Heart left ventricle (tissue), 13 donors: ENCODE measurements at regions not wholly inside any gene's neighbourhood (a gene's known extent, or its start where the extent isn't known, plus 50 kb on each side); places are given as distances from the start of the nearest gene placed in this dataset.

Source experiments
- CTCF ChIP-seq, 12 donors: fragments of 200-600 bp; sonication (generic) in 4 of 12; IDR thresholded peaks; one replicate each; pipeline versions ENCODE4 v1.5.0 to v1.8.0; 2018 to 2022; ENCODE audit warnings: antibody characterized with exemption in 12 of 12, mild to moderate bottlenecking in 5 of 12
- POLR2A ChIP-seq, 2 donors: fragments of 450-650 bp; IDR thresholded peaks; one replicate each; pipeline ENCODE4 v1.6.1; 2017; ENCODE audit warnings: antibody characterized with exemption in 2 of 2, mild to moderate bottlenecking in 2 of 2, moderate library complexity in 2 of 2
- donor health status: ischemic (EF 13 %, LVEDD 7.1; RV severe dilation, severe dysfunction).
- donor health status: DM: no; HTN: yes; CAD: no.
- donor health status: DM: no; HTN: no; CAD: no.
- donor health status: ischemic (EF 25% LVEDD 6.9; RV normal size, moderate dysfunction).
- donor health status: ischemic (EF 25% LVEDD 5.7; RV mildly dilated, moderate dysfunction).
- donor health status: ischemic (EF 35%, LVEDD 5.7; RV mildly dilated, moderate dysfunction).
- donor health status: nonischemic (EF 11% LVEDD 7.7; RV severe dilation, severe dysfunction).
- donor health status: DM: yes; HTN: yes; CAD: no.
- donor health status: PGD.
- donor health status: ischemic (EF 29% LVEDD 5.4; RV normal size, mild dysfunction).
- donor health status: nonischemic (EF 23%, LVEDD 6.1; RV moderate dilation, normal function).

GRCh38 chr1:38600905-38601304 is 258.7 kb downstream of the RRAGC start:
- TF ChIP-seq CTCF (IDR thresholded peaks at IDR 0.05) (no peak), POLR2A (IDR thresholded peaks at IDR 0.05) (no peak)
